ENCODE measurements at regions not wholly inside any gene's neighbourhood (a gene's known extent, or its start where the extent isn't known, plus 50 kb on each side); places are given as distances from the start of the nearest gene placed in this dataset.
"Not testable (repeated sequence)": the region's sequence is repeated elsewhere in the genome, so short reads cannot be mapped to it uniquely, and the experiment has no call there.

DNA sequence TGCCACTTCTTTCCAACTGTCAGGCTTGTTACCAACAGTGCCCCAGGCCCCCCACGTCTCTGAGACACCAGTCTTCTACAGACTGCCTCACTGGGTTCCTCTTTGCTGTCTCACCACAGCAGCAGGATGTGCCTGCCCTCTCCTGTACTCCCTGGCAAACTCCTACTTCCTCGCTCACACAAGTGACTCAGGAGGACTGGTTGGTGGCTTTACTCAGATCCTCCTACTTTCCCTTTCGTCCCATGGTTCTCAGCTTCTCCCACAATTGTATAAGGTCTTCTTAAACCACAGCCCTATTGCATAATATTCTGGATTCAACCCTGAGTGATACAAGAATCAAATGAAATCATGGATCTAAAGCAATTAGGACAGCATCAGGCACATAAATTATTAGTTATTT lies 246.6 kb upstream of the PROK2 start:
- no peak for DNase-seq

DNA sequence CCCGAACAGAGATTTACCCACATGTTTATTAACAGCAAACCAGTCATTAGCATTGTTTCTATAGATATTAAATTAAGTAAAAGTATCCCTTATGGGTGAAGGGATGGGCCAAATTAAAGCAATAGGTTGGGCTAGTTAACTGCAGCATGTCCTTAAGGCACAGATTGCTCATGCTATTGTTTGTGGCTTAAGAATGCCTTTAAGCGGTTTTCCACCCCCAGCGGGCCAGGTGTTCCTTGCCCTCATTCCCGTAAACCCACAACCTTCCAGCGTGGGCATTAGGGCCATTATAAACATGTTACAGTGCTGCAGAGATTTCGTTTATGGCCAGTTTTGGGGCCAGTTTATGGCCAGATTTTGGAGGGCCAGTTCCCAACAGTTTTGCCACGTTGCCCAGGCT lies 245.3 kb upstream of the PROK2 start:
- DNase-seq = not testable (repeated sequence)

DNA sequence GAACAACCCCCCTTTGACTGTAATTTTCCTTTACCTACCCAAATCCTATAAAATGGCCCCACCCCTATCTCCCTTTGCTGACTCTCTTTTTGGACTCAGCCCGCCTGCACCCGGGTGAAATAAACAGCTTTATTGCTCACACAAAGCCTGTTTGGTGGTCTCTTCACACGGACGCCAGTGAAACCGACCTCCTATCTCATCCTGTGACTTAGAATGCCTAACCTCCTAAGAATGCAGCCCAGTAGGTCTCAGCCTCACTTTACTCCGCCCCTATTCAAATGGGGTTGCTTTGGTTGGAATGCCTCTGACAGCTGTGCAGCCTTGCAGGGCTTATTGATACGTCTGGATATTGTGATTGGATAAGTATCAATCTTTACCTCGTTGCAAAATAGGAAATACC lies 243.8 kb upstream of the PROK2 start:
- not testable (repeated sequence) for DNase-seq

DNA sequence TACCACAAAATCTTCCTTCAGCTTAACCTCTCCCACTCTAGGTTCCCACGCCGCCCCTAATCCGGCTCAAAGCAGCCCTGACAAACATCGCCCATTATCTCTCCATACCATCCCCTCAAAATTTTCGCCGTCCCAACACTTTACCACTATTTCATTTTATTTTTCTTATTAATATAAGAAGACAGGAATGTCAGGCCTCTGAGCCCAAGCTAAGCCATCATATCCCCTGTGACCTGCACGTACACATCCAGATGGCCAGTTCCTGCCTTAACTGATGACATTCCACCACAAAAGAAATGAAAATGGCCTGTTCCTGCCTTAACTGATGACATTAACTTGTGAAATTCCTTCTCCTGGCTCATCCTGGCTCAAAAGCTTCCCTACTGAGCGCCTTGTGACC lies 243.4 kb upstream of the PROK2 start:
- not testable (repeated sequence) for DNase-seq

DNA sequence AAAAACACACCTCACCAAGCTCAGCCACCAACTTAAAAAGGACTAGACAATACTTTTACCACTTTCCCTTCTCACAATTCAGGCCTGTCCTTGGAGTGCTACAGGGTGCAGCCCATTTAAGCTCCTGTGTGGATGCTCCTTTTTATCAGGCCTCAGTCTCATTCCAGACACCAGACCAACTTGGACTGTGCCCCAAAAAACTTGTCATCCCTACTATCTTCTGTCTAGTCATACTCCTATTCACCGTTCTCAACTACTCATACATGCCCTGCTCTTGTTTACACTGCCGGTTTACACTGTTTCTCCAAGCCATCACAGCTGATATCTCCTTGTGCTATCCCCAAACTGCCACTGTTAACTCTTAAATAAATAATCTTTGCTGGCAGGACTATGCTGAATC lies 242.8 kb upstream of the PROK2 start:
- not testable (repeated sequence) for DNase-seq

DNA sequence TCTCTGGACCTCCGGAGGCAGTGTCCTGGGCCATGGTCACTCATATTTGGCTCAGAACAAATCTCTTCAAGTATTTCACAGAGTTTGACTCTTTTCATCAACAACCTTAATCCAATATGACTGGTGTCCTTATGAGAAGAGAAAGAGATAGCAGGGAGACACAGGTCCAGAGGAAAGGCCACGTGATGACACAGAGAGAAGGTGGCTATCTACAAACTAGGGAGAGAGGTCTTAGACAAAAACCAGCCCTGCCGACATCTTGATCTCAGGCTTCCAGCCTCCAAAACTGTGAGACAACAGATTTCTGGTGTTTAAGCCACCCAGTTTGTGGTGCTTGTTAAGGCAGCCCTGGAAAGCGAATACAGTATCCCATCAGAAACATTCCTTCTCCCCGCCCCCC lies 237.1 kb upstream of the PROK2 start:
- DNase-seq = no peak

DNA sequence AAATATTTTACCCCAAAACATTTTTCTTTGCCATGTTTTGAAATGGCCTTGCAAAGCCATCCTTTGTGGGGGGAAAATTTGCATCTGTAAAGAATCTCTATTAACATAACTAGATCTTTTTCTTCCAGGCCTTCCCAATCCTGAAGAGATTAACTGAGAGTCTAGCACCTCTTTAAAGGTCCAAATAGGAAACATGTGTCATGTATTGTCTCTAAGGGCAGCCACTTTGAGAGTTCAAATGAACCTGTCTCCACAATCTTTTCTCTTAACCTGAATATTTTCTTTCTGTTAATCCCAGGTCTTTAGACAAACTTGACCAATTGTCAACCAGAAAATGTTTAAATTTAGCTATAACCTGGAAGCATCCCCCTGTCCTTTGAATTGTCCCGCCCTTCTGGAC lies 236.6 kb upstream of the PROK2 start:
- no peak for DNase-seq

DNA sequence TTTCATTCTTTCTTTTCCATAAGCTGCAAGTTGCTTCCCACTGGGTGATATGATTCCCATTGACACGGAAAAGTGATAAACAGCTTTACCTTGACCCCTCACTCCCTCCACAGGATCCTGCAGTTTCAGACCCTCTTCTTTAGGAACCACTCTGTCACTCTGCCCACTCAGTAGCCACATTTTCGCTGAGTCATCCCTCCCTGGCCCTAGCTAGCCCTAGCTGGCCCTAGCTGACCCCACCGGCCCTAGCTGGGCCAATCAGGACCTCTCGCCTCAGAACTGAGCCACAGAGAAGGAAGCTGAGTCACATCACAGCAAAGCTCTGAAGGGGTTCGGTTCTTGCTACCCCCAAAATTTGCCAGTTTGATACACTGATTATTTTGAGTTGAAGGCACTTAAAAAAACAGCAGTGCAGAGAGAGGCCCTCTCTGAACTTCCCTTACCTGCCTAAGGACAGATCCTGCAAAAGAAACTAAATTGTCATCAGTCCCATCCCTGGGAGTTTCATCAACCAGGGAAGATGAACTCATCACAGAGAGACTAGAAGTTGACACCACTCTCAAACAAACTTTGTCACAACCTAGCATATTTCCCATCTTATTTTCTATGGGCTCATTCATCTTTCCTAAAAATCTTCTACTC lies 233.5 kb upstream of the PROK2 start:
- no peak for DNase-seq

DNA sequence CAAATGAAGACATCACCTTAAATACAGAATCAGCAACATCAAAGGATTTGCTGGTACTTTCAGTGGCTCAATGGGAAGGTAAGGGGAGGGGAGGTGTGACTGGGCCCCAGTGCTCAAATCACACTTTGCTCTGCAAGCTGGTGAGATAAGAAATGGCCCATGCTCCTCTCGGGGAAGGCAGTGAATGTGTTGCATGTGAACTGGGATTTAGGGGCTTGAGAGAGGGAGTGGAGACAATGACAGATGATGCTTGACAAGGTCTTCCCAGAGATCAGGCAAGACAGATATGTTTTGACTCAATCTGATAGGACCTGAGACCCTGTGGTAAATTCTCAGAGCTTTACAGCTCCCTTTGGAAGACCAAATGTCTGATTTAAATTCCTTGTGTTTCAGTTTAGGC lies 233.0 kb upstream of the PROK2 start:
- no peak for DNase-seq

DNA sequence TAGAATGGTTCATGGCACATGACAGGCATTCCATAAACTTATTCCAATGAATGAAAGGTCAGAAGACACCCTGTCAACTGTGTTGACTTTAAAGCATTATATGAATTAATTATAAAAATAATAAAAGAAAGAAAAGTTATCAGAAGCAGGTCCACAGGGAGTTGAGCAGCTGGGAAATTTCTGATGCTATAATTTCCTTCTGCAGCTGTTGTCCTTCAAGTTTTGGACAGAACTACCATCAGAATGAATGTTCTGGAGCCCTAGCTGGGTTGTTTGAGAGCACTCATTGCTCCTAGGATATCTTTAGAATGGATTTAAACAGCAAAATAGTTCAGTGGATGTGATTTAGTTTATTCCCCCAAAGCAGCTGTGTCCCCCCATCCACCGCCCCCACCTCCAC lies 232.4 kb upstream of the PROK2 start:
- no peak for DNase-seq

DNA sequence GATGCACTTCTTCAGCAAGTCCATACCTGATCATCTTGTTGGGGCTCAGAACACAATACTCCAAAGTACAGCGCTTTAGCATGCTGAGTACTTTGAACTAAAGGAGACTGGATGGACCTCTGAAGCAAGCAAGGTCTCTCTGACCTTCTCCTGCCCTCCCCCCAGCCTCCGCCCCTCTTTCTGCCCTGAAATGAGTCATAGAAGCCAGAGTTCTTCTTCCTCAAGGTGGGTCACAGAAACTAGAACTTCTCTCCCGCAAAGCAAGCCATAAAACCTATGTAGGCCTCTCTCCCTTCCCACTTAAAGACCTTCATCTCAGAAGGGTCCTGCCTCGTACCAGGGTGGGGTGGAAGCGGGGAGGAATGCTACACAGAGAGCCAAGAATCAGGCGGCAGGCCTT lies 230.5 kb upstream of the PROK2 start:
- DNase-seq = no peak

- DNase-seq = no peak
Observed at GRCh38 chr3:72013084-72013483, 228.1 kb upstream of the PROK2 start.

- DNase-seq = no peak
Observed at GRCh38 chr3:72012363-72012762, 227.4 kb upstream of the PROK2 start.

DNA sequence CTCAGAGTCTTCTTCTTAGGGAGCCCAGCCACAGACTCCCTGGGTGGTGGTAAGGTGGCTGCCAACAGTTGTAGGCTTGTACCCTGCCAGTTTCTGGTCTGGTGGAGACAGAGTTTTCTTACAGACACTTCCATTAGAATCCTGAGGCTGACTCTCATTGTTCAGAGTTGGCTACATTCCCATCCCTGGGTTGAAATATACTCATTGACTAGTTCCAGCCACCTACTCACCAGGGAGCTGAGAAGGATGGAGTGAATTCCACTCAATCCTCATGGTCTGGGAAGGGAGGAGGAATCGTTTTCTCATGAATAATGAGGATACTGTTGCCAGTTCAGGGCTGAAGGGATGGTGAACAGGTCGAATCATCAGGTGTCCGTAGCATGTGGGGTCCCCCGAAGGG lies 226.5 kb upstream of the PROK2 start:
- DNase-seq = no peak

GRCh38 chr3:72009851-72010443 lies 225.0 kb upstream of the PROK2 start:
- no peak for DNase-seq

DNA sequence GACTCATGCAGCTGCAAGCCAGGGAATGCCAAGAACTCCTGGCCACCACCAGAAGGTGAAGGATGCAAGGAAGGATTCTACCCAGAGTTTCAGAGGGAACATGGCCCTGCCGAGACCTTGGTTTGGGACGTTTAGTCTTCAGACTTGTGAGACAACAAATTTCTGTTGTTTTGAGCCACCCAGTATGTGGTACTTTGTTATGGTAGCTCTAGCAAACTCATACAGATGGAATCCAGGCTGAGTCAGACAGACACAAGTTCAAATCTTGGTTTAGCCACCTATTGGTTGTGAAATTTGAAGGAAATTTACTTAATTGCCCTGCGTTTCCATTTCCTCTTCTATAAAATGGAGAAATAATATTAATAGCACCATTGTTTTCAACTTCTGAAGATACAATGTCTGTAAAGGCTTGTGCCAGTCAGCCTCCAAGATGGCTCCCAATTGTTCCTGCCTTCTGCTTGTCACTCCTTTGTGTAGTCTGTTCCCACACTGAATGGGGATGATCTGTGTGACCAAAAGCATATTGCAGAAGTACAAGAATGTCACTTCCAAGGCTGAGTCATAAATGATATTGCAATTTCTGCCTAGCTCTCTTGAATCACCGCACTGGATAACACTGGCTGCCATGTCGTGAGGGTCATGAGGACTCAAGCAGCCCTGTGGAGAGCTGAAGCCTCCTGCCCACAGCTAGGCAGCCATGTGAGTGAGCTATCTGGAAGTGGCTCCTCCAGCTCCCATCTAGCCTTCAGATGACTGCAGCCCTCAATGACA lies 223.5 kb upstream of the PROK2 start:
- DNase-seq = no peak

- no peak for DNase-seq
Observed at GRCh38 chr3:72006631-72007556, 221.9 kb upstream of the PROK2 start.

- no peak for DNase-seq
Observed at GRCh38 chr3:72004749-72005292, 219.9 kb upstream of the PROK2 start.

DNA sequence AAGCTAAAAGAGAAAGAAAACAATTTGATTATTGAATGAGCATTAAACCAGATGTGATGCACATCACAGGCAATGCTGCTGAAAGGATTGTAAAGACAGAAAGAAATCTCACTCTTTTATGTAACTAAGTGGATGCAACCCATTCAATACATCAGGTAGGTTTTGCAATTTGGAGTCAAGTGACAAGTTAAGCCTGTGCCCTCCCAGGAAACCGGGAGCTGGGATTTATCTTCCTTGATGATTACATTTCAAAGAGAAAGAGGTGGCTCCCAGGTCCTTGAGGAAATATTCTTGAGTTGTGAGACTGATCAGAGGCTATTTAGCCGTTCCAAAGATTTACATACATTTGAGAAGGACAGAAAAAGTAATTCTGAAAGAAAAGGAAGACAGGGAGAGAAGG lies 219.0 kb upstream of the PROK2 start:
- no peak for DNase-seq

- no peak for DNase-seq
Observed at GRCh38 chr3:72001758-72002157, 216.8 kb upstream of the PROK2 start.

- no peak for DNase-seq
Observed at GRCh38 chr3:71998995-71999673, 214.2 kb upstream of the PROK2 start.

- no peak for DNase-seq
Observed at GRCh38 chr3:71997066-71997653, 212.2 kb upstream of the PROK2 start.

All from NCI-H1105 (cell line).